HCT116 (cell line): ENCODE measurements at regions not wholly inside any gene's neighbourhood (a gene's known extent, or its start where the extent isn't known, plus 50 kb on each side); places are given as distances from the start of the nearest gene placed in this dataset.

Source experiments
- ATAC-seq: fragments of 200-7000 bp; cut with Tn5 transposase; 2 replicates; pipeline ENCODE4 v1.9.1; 2020; ENCODE audit warnings: mild to moderate bottlenecking, moderate library complexity
- BruUV-seq: library from RNA; stranded (reverse); fragments of 400-500 nt; replicated peaks from 2 replicates; lab custom pipeline; 2021; lab: Mats Ljungman, UMichigan
- CTCF ChIA-PET: fragments of 300-600 bp; sonication (Branson Sonifier 250); formaldehyde crosslinking; loops from one replicate; lab custom pipeline; 2021; ENCODE audit warnings: antibody characterized with exemption; lab: Charles Lee
- POLR2A ChIA-PET: fragments of 300-600, 350-600 bp; sonication (Branson Sonifier 250); formaldehyde crosslinking; loops from one replicate; lab custom pipeline; 2021; ENCODE audit warnings: antibody characterized with exemption; lab: Charles Lee
- RAD21 ChIA-PET, 2 experiments: fragments of 300-600 bp; sonication (Branson Sonifier 250); formaldehyde crosslinking; loops; one replicate each; lab custom pipeline; 2023; ENCODE audit warnings: low total read pairs in 2 of 2; ENCODE audit not compliant: uncharacterized antibody in 2 of 2, unreplicated experiment in 2 of 2, low non-redundant PET in 1 of 2; lab: Charles Lee
- DNase-seq: peaks from one replicate; pipeline ENCODE4 v3.0.0-alpha.2; 2010; ENCODE audit warnings: low read depth, low spot score
- H2AFZ ChIP-seq: fragments of 200-600 bp; shearing (Covaris generic), sonication (generic); 2 replicates; pipeline ENCODE4 v1.6.1; 2017; ENCODE audit warnings: low read depth, mixed run types, mixed read lengths, antibody characterized with exemption, low read length; ENCODE audit not compliant: poor library complexity, severe bottlenecking
- H3K27ac ChIP-seq: 2 replicates; pipeline ENCODE4 v1.5.1; 2012; ENCODE audit warnings: low read depth, low read length
- H3K27me3 ChIP-seq: fragments of 200-600 bp; sonication (generic); 2 replicates; pipeline ENCODE4 v1.6.1; 2016; ENCODE audit warnings: mixed run types, low read length, mixed read lengths; ENCODE audit not compliant: insufficient read depth
- H3K36me3 ChIP-seq, 2 experiments: fragments of 200-500 bp in 1 of 2; fragments of 200-600 bp in 1 of 2; sonication (Bioruptor generic) in 1 of 2; sonication (generic) in 1 of 2; 2 replicates each; pipeline versions ENCODE4 v1.5.1 to v1.6.1; 2014 to 2016; ENCODE audit warnings: low read length in 2 of 2, inconsistent platforms in 1 of 2, mixed read lengths in 1 of 2, mixed run types in 1 of 2; ENCODE audit not compliant: insufficient read depth in 2 of 2, control insufficient read depth in 1 of 2
- H3K4me1 ChIP-seq, 2 experiments: fragments of 200-600 bp in 1 of 2; sonication (generic) in 1 of 2; 2 replicates each; pipeline versions ENCODE4 v1.5.1 to v1.6.1; 2012 to 2017; ENCODE audit warnings: low read length in 2 of 2, inconsistent platforms in 1 of 2, mild to moderate bottlenecking in 1 of 2, mixed read lengths in 1 of 2, mixed run types in 1 of 2, moderate library complexity in 1 of 2; ENCODE audit not compliant: insufficient read depth in 2 of 2, control insufficient read depth in 1 of 2
- H3K4me2 ChIP-seq: fragments of 200-600 bp; sonication (generic); 2 replicates; pipeline ENCODE4 v1.6.1; 2017; ENCODE audit warnings: mixed run types, low read length, mixed read lengths
- H3K4me3 ChIP-seq, 2 experiments: fragments of 200-600 bp in 1 of 2; sonication (generic) in 1 of 2; replicated peaks in 1 of 2; 2 replicates each; pipeline ENCODE4 v1.5.1; 2011 to 2016; ENCODE audit warnings: low read length in 2 of 2, control low read depth in 1 of 2, low read depth in 1 of 2, mild to moderate bottlenecking in 1 of 2, mixed read lengths in 1 of 2, mixed run types in 1 of 2
- H3K79me2 ChIP-seq: fragments of 200-600 bp; sonication (generic); 2 replicates; pipeline ENCODE4 v1.6.1; 2017; ENCODE audit warnings: mild to moderate bottlenecking, mixed run types, low read length, moderate library complexity, mixed read lengths; ENCODE audit not compliant: insufficient read depth
- H3K9ac ChIP-seq: fragments of 200-600 bp; sonication (generic); 2 replicates; pipeline ENCODE4 v1.6.1; 2016; ENCODE audit warnings: low read length, mixed read lengths
- H3K9me2 ChIP-seq: fragments of 200-600 bp; sonication (generic), shearing (Covaris generic); 2 replicates; pipeline ENCODE4 v1.6.1; 2017; ENCODE audit warnings: mixed run types, mild to moderate bottlenecking, moderate library complexity; ENCODE audit not compliant: insufficient read depth
- H3K9me3 ChIP-seq, 2 experiments: fragments of 200-500 bp in 1 of 2; fragments of 200-600 bp in 1 of 2; sonication (Bioruptor generic) in 1 of 2; sonication (generic) in 1 of 2; 2 replicates each; pipeline ENCODE4 v1.6.1; 2014 to 2017; ENCODE audit warnings: low read length in 2 of 2, mixed read lengths in 2 of 2, inconsistent platforms in 1 of 2, low read depth in 1 of 2, mild to moderate bottlenecking in 1 of 2, mixed run types in 1 of 2, moderate library complexity in 1 of 2; ENCODE audit not compliant: control insufficient read depth in 1 of 2, insufficient read depth in 1 of 2
- H4K20me1 ChIP-seq: fragments of 200-600 bp; sonication (generic), shearing (Covaris generic); 2 replicates; pipeline ENCODE4 v1.6.1; 2017; ENCODE audit warnings: mixed run types, mild to moderate bottlenecking, moderate library complexity; ENCODE audit not compliant: insufficient read depth
- ATF3 ChIP-seq: IDR thresholded peaks from 2 replicates; pipeline ENCODE4 v1.6.1; 2012
- CBX3 ChIP-seq: IDR thresholded peaks from 2 replicates; pipeline ENCODE4 v1.6.1; 2012; ENCODE audit warnings: low read depth
- EGR1 ChIP-seq: IDR thresholded peaks from 2 replicates; pipeline ENCODE4 v1.6.1; 2012; ENCODE audit warnings: low read depth
- POLR2AphosphoS5 ChIP-seq: IDR thresholded peaks from 2 replicates; pipeline ENCODE4 v1.6.1; 2011; ENCODE audit warnings: mild to moderate bottlenecking, low read depth, low read length, moderate library complexity
- SIN3A ChIP-seq: IDR thresholded peaks from 2 replicates; pipeline ENCODE4 v1.6.1; 2012; ENCODE audit warnings: low read depth
- YY1 ChIP-seq: IDR thresholded peaks from 2 replicates; pipeline ENCODE4 v1.6.1; 2011; ENCODE audit warnings: low read length, low read depth, moderate library complexity, mild to moderate bottlenecking; ENCODE audit not compliant: insufficient replicate concordance; ENCODE audit errors: extremely low read depth
- ZFX ChIP-seq: fragments of 450-650 bp; IDR thresholded peaks from 2 replicates; pipeline ENCODE4 v1.6.1; 2017
- intact Hi-C: fragments of 100-400 bp; cut with micrococcal nuclease; formaldehyde crosslinking; loops from 2 replicates; pipeline ENCODE4 v1.10.0; 2022

GRCh38 chr9:115200711-115201505, 83.0 kb upstream of the TNC start:
- intact Hi-C loops: no loop called here
- ChIA-PET RAD21 (no interaction called here), POLR2A (no interaction called here), CTCF (no interaction called here)
- BruUV-seq: no TSS peak
- Histone ChIP-seq H3K27me3 (peaks cover 12% of the 10 kb centered on the region; the same call in 1 of the 2 replicates), H3K79me2 (no peaks in the 10 kb centered on the region), H3K9me3 (no peaks in the 10 kb centered on the region), H3K36me3 (no peaks in the 10 kb centered on the region), H3K27ac (no peak overlapping the region), H3K9me2 (no peaks in the 10 kb centered on the region), H4K20me1 (no peaks in the 10 kb centered on the region), H3K4me3 (no peak overlapping the region), H3K4me1 (peaks cover 0 to 16% of the 10 kb centered on the region in 2 experiments; a peak in 2 of 4 replicates), H3K9ac (no peak overlapping the region), H2AFZ (no peak overlapping the region), H3K4me2 (no peak overlapping the region)
- no peak for TF ChIP-seq ATF3
- TF ChIP-seq CBX3: no peak
- TF ChIP-seq ZFX: no peak
- no peak for TF ChIP-seq YY1
- DNase-seq (no peak), ATAC-seq (no peak)

DNA sequence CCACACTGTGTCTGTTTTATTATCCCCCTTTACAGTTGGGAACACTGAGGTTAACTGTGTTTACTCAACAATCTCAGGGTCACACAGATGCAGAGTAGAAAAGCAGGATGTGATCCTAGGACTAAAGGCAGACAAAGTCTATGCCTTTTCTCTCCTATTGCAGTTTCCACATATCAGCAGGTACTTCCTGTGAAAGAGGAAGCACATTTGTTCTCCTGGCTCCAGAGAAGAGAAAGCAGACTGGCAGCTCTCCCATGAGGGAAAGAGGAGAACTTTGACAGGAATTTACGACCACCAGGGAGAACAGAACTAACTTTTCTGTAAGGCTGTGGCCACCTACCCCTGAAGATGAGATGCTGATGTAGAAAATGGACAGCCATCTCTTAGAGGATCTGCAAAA, 84.2 kb upstream of the TNC start:
- BruUV-seq: no TSS peak
- CTCF ChIA-PET: no interaction called here
- no peak for ATAC-seq
- Histone ChIP-seq H3K27me3 (peaks cover 12% of the 10 kb centered on the region; the same call in 1 of the 2 replicates), H4K20me1 (no peaks in the 10 kb centered on the region), H3K4me1 (peaks cover 0 to 16% of the 10 kb centered on the region in 2 experiments; a peak in 2 of 4 replicates)
- intact Hi-C loops: no loop called here
- TF ChIP-seq EGR1: no peak
- no peak for TF ChIP-seq YY1
- no peak for TF ChIP-seq SIN3A
- no peak for TF ChIP-seq POLR2AphosphoS5
- TF ChIP-seq, all 23 proteins: peak for 0
- Histone ChIP-seq H3K79me2 (no peaks in the 10 kb centered on the region), H3K4me2 (no peak overlapping the region), H2AFZ (no peak overlapping the region), H3K27ac (no peak overlapping the region), H3K9ac (no peak overlapping the region), H3K9me2 (no peaks in the 10 kb centered on the region), H3K4me3 (no peak overlapping the region), H3K36me3 (no peaks in the 10 kb centered on the region), H3K9me3 (no peaks in the 10 kb centered on the region)
- RAD21 ChIA-PET: no interaction called here
- POLR2A ChIA-PET: no interaction called here
- DNase-seq: no peak
